WTC11 (cell line): ENCODE measurements at regions not wholly inside any gene's neighbourhood (a gene's known extent, or its start where the extent isn't known, plus 50 kb on each side); places are given as distances from the start of the nearest gene placed in this dataset.

Experiments used
- ATF1 ChIP-seq: sonication (generic); formaldehyde crosslinking; IDR thresholded peaks from 2 replicates; pipeline ENCODE4 v1.8.1; 2023; ENCODE audit warnings: mild to moderate bottlenecking, moderate library complexity, missing genetic modification reagents
- MXD4 ChIP-seq: fragments of 250-450 bp; sonication (Bioruptor Pico); IDR thresholded peaks from 2 replicates; pipeline ENCODE4 v1.8.0; 2021; ENCODE audit warnings: mild to moderate bottlenecking, moderate library complexity, borderline replicate concordance
- SOX15 ChIP-seq: fragments of 250-450 bp; sonication (Bioruptor Pico); IDR thresholded peaks from 2 replicates; pipeline ENCODE4 v1.9.0; 2021; ENCODE audit warnings: mild to moderate bottlenecking
- TF ChIP-seq, protein P1 (sequence below): sonication (generic); formaldehyde crosslinking; IDR thresholded peaks from 2 replicates; pipeline ENCODE4 v1.8.0; 2022; ENCODE audit warnings: mild to moderate bottlenecking, missing genetic modification reagents
- TF ChIP-seq, protein P2 (sequence below): sonication (generic); formaldehyde crosslinking; conservative IDR thresholded peaks from 2 replicates; pipeline ENCODE4 v1.8.1; 2023; ENCODE audit warnings: mild to moderate bottlenecking, low read depth, missing genetic modification reagents, moderate library complexity
- TF ChIP-seq, protein P3 (sequence below): sonication (generic); formaldehyde crosslinking; IDR thresholded peaks from 2 replicates; pipeline ENCODE4 v1.8.1; 2023; ENCODE audit warnings: mild to moderate bottlenecking, moderate library complexity, missing genetic modification reagents
- TF ChIP-seq, protein P4 (sequence below): fragments of 250-450 bp; sonication (Bioruptor Pico); IDR thresholded peaks from 2 replicates; pipeline ENCODE4 v1.9.0; 2021; ENCODE audit warnings: mild to moderate bottlenecking
- TF ChIP-seq, protein P5 (sequence below): sonication (generic); formaldehyde crosslinking; IDR thresholded peaks from 2 replicates; pipeline ENCODE4 v1.8.1; 2023; ENCODE audit warnings: mild to moderate bottlenecking, missing genetic modification reagents
- TF ChIP-seq, protein P6 (sequence below): sonication (generic); formaldehyde crosslinking; IDR thresholded peaks from 2 replicates; pipeline ENCODE4 v1.8.0; 2023; ENCODE audit warnings: missing genetic modification reagents, mild to moderate bottlenecking, borderline replicate concordance
- TF ChIP-seq, protein P7 (sequence below): fragments of 250-450 bp; sonication (Bioruptor Pico); conservative IDR thresholded peaks from 2 replicates; pipeline ENCODE4 v1.9.0; 2021; ENCODE audit warnings: mild to moderate bottlenecking

DNA sequence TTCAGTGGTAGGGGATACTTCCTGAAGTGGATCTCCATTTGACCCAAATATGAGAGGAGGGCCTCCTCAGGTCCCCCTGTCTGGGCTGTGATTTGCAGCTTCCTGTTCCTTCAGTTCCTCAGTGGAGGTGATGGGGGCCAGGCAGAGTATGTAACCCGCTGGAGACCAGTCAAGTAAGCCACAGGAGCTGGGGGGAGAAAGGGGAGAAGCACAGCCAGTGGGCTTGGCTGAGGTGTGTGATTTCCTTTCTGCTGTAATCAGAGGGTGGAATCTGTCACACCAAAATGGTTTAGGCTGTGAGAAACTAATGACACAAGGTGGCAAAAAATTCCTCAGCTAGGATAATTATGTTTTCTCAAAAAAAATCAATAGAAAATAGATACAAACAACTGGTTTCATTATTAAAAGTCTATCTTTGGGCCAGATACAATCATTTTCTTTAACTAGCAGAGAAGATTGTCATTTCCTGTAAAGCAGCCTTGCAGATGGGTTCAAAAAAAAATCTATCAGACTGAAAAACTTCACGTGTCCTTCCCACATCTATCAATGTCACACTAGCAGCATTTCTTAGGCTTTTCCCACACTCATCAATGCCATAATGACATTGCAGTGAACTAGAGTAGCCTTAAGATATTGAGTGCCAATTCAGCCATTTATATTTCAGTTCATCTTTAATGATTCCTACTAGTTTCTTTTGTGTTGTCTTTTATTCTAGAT, 1660.3 kb downstream of the EFNB2 start (continued):
- TF ChIP-seq, protein P1, sequence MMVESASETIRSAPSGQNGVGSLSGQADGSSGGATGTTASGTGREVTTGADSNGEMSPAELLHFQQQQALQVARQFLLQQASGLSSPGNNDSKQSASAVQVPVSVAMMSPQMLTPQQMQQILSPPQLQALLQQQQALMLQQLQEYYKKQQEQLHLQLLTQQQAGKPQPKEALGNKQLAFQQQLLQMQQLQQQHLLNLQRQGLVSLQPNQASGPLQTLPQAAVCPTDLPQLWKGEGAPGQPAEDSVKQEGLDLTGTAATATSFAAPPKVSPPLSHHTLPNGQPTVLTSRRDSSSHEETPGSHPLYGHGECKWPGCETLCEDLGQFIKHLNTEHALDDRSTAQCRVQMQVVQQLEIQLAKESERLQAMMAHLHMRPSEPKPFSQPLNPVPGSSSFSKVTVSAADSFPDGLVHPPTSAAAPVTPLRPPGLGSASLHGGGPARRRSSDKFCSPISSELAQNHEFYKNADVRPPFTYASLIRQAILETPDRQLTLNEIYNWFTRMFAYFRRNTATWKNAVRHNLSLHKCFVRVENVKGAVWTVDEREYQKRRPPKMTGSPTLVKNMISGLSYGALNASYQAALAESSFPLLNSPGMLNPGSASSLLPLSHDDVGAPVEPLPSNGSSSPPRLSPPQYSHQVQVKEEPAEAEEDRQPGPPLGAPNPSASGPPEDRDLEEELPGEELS (CRISPR knock-in tag) = no peak
- TF ChIP-seq SOX15 (CRISPR knock-in tag) (no peak), MXD4 (CRISPR knock-in tag) (no peak), ATF1 (CRISPR knock-in tag) (no peak)
- TF ChIP-seq, protein P2, sequence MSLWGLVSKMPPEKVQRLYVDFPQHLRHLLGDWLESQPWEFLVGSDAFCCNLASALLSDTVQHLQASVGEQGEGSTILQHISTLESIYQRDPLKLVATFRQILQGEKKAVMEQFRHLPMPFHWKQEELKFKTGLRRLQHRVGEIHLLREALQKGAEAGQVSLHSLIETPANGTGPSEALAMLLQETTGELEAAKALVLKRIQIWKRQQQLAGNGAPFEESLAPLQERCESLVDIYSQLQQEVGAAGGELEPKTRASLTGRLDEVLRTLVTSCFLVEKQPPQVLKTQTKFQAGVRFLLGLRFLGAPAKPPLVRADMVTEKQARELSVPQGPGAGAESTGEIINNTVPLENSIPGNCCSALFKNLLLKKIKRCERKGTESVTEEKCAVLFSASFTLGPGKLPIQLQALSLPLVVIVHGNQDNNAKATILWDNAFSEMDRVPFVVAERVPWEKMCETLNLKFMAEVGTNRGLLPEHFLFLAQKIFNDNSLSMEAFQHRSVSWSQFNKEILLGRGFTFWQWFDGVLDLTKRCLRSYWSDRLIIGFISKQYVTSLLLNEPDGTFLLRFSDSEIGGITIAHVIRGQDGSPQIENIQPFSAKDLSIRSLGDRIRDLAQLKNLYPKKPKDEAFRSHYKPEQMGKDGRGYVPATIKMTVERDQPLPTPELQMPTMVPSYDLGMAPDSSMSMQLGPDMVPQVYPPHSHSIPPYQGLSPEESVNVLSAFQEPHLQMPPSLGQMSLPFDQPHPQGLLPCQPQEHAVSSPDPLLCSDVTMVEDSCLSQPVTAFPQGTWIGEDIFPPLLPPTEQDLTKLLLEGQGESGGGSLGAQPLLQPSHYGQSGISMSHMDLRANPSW = no peak
- TF ChIP-seq, protein P3, sequence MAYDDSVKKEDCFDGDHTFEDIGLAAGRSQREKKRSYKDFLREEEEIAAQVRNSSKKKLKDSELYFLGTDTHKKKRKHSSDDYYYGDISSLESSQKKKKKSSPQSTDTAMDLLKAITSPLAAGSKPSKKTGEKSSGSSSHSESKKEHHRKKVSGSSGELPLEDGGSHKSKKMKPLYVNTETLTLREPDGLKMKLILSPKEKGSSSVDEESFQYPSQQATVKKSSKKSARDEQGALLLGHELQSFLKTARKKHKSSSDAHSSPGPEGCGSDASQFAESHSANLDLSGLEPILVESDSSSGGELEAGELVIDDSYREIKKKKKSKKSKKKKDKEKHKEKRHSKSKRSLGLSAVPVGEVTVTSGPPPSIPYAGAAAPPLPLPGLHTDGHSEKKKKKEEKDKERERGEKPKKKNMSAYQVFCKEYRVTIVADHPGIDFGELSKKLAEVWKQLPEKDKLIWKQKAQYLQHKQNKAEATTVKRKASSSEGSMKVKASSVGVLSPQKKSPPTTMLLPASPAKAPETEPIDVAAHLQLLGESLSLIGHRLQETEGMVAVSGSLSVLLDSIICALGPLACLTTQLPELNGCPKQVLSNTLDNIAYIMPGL (CRISPR knock-in tag) = no peak
- TF ChIP-seq, protein P4, sequence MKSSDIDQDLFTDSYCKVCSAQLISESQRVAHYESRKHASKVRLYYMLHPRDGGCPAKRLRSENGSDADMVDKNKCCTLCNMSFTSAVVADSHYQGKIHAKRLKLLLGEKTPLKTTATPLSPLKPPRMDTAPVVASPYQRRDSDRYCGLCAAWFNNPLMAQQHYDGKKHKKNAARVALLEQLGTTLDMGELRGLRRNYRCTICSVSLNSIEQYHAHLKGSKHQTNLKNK = no peak
- TF ChIP-seq, protein P5, sequence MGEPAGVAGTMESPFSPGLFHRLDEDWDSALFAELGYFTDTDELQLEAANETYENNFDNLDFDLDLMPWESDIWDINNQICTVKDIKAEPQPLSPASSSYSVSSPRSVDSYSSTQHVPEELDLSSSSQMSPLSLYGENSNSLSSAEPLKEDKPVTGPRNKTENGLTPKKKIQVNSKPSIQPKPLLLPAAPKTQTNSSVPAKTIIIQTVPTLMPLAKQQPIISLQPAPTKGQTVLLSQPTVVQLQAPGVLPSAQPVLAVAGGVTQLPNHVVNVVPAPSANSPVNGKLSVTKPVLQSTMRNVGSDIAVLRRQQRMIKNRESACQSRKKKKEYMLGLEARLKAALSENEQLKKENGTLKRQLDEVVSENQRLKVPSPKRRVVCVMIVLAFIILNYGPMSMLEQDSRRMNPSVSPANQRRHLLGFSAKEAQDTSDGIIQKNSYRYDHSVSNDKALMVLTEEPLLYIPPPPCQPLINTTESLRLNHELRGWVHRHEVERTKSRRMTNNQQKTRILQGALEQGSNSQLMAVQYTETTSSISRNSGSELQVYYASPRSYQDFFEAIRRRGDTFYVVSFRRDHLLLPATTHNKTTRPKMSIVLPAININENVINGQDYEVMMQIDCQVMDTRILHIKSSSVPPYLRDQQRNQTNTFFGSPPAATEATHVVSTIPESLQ (CRISPR knock-in tag) = no peak
- TF ChIP-seq, protein P6, sequence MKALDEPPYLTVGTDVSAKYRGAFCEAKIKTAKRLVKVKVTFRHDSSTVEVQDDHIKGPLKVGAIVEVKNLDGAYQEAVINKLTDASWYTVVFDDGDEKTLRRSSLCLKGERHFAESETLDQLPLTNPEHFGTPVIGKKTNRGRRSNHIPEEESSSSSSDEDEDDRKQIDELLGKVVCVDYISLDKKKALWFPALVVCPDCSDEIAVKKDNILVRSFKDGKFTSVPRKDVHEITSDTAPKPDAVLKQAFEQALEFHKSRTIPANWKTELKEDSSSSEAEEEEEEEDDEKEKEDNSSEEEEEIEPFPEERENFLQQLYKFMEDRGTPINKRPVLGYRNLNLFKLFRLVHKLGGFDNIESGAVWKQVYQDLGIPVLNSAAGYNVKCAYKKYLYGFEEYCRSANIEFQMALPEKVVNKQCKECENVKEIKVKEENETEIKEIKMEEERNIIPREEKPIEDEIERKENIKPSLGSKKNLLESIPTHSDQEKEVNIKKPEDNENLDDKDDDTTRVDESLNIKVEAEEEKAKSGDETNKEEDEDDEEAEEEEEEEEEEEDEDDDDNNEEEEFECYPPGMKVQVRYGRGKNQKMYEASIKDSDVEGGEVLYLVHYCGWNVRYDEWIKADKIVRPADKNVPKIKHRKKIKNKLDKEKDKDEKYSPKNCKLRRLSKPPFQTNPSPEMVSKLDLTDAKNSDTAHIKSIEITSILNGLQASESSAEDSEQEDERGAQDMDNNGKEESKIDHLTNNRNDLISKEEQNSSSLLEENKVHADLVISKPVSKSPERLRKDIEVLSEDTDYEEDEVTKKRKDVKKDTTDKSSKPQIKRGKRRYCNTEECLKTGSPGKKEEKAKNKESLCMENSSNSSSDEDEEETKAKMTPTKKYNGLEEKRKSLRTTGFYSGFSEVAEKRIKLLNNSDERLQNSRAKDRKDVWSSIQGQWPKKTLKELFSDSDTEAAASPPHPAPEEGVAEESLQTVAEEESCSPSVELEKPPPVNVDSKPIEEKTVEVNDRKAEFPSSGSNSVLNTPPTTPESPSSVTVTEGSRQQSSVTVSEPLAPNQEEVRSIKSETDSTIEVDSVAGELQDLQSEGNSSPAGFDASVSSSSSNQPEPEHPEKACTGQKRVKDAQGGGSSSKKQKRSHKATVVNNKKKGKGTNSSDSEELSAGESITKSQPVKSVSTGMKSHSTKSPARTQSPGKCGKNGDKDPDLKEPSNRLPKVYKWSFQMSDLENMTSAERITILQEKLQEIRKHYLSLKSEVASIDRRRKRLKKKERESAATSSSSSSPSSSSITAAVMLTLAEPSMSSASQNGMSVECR (CRISPR knock-in tag) = no peak
- TF ChIP-seq, protein P7, sequence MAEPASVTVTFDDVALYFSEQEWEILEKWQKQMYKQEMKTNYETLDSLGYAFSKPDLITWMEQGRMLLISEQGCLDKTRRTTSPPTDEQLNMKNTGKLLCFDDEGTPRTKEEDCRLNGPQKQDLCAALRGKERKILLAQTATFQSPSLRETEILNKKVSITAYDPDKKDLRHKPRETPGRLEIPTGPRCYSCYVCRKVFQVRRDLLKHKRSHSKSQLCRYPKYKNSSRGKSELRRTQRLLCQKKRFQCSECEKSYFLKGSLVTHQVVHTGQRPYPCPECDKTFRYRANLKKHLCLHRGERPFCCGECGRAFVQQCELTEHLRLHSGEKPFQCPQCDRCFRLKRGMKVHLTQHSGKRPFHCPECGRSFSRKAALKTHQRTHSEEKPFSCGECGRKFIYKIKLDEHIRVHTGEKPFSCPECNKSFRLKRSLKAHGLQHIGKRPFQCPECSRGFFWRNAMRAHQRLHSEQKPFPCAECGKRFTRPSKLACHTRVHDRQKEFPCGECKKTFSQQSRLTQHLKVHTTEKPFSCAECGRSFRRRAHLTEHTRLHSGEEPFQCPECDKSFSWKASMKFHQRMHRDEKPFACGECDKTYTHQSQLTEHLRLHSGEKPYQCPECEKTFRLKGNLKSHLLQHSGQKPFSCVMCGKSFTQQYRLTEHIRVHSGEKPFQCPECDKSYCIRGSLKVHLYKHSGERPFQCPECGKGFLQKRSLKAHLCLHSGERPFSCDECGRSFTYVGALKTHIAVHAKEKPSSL = no peak
